T-cell (primary cell): ENCODE measurements at regions not wholly inside any gene's neighbourhood (a gene's known extent, or its start where the extent isn't known, plus 50 kb on each side); places are given as distances from the start of the nearest gene placed in this dataset.
"Not testable (repeated sequence)": the region's sequence is repeated elsewhere in the genome, so short reads cannot be mapped to it uniquely, and the experiment has no call there.

Source experiments
- ATAC-seq, 4 experiments: fragments of 200-7000 bp in 3 of 4; fragments of 150-1000 bp in 1 of 4; cut with Tn5 transposase; replicated peaks in 1 of 4; 1 replicate in 3 of 4; 2 replicates in 1 of 4; pipeline ENCODE4 v1.10.0; 2021; ENCODE audit warnings: moderate library complexity in 3 of 4, mild to moderate bottlenecking in 2 of 4, moderate number of reproducible peaks in 1 of 4
- CTCF ChIA-PET, 2 donors: fragments of 300-600 bp; sonication (Branson Sonifier 250); formaldehyde crosslinking; loops; one replicate each; lab custom pipeline; 2022; ENCODE audit warnings: antibody characterized with exemption in 2 of 2; lab: Charles Lee
- POLR2A ChIA-PET, 2 donors: fragments of 300-600 bp; sonication (Branson Sonifier 250); formaldehyde crosslinking; loops; one replicate each; lab custom pipeline; 2022; ENCODE audit warnings: antibody characterized with exemption in 2 of 2; lab: Charles Lee
- DNase-seq, 35 experiments: peaks; one replicate each; pipeline versions ENCODE4 v3.0.0 to v3.0.0-alpha.2; 2013 to 2023
- H3K27ac ChIP-seq: one replicate; pipeline ENCODE4 v1.5.1; 2013; ENCODE audit warnings: low read length
- H3K27me3 ChIP-seq, 2 experiments: replicated peaks in 1 of 2; 1 replicate in 1 of 2; 2 replicates in 1 of 2; pipeline versions ENCODE4 v1.6.1 to v1.7.0; 2013; ENCODE audit warnings: low read length in 1 of 2, mixed read lengths in 1 of 2; ENCODE audit not compliant: control insufficient read depth in 2 of 2, insufficient read depth in 2 of 2; ENCODE audit errors: extremely low read depth in 1 of 2
- H3K36me3 ChIP-seq, 2 donors: 1 replicate in 1 of 2; 2 replicates in 1 of 2; pipeline versions ENCODE4 v1.6.1 to v1.7.0; 2013; ENCODE audit warnings: low read length in 1 of 2; ENCODE audit not compliant: control insufficient read depth in 2 of 2, insufficient read depth in 1 of 2; ENCODE audit errors: extremely low read depth in 1 of 2
- H3K4me1 ChIP-seq, 2 experiments: 1 replicate in 1 of 2; 2 replicates in 1 of 2; pipeline versions ENCODE4 v1.6.1 to v1.7.0; 2013; ENCODE audit warnings: low read length in 2 of 2, mixed read lengths in 1 of 2; ENCODE audit not compliant: insufficient read depth in 2 of 2, control insufficient read depth in 1 of 2; ENCODE audit errors: extremely low read depth in 1 of 2
- H3K4me3 ChIP-seq, 2 donors: 1 replicate in 1 of 2; 2 replicates in 1 of 2; pipeline versions ENCODE4 v1.5.1 to v1.7.0; 2013; ENCODE audit warnings: mild to moderate bottlenecking in 2 of 2, low read length in 1 of 2, moderate library complexity in 1 of 2; ENCODE audit not compliant: control insufficient read depth in 1 of 2; ENCODE audit errors: extremely low read depth in 1 of 2
- H3K9me3 ChIP-seq: 2 replicates; pipeline ENCODE4 v1.7.0; 2013
- H3K27ac Mint-ChIP-seq, 2 donors: one replicate each; pipeline ENCODE4 v1.8.0; 2020 to 2021; ENCODE audit warnings: mild to moderate bottlenecking in 2 of 2, mixed read lengths in 2 of 2
- H3K27me3 Mint-ChIP-seq, 2 donors: one replicate each; pipeline ENCODE4 v1.8.0; 2021 to 2022; ENCODE audit warnings: mixed read lengths in 2 of 2
- H3K36me3 Mint-ChIP-seq: one replicate; pipeline ENCODE4 v1.8.0; 2021; ENCODE audit warnings: mixed read lengths
- H3K4me1 Mint-ChIP-seq, 3 donors: one replicate each; pipeline ENCODE4 v1.8.0; 2020 to 2022; ENCODE audit warnings: mixed read lengths in 3 of 3, mild to moderate bottlenecking in 1 of 3
- H3K4me3 Mint-ChIP-seq, 3 donors: one replicate each; pipeline ENCODE4 v1.8.0; 2020 to 2022; ENCODE audit warnings: mild to moderate bottlenecking in 3 of 3, mixed read lengths in 3 of 3, moderate library complexity in 3 of 3
- H3K9me3 Mint-ChIP-seq, 3 donors: one replicate each; pipeline ENCODE4 v1.8.0; 2020 to 2022; ENCODE audit warnings: mixed read lengths in 3 of 3
- WGBS: methylation state at CpG from one replicate; pipeline ENCODE4 v1.1.5; 2013; ENCODE audit warnings: missing lambda C conversion rate; ENCODE audit not compliant: insufficient coverage; 5-methylcytosine and 5-hydroxymethylcytosine counted together

DNA sequence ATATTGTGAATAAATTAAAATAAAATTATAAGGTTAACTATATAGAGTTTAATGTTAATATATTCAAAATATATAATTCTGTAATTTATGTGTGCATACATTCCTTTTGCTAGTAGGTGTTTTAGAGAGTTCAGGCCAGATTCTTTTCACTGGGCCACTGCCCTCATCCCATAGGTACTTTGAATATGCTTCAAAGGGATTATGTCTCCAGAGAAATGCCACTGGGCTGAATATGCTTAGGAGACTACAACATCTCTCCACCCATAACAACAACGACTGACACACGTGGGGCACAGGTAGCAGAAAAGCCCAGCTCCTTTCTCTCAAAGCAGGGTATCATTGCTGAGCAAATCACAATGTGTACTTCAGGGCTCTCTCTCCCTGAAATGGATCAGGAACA is 290.9 kb upstream of the TACR3 start:
- Histone ChIP-seq H3K9me3 (no peaks in the 10 kb centered on the region), H3K36me3 (no peaks in the 10 kb centered on the region), H3K27ac (no peak overlapping the region), H3K27me3 (no peaks in the 10 kb centered on the region), H3K4me3 (no peak overlapping the region), H3K4me1 (no peaks in the 10 kb centered on the region)
- no peaks in the 10 kb centered on the region for H3K36me3 Mint-ChIP-seq
- H3K27me3 Mint-ChIP-seq: no peaks in the 10 kb centered on the region
- H3K9me3 Mint-ChIP-seq: peaks cover 0 to 10% (median 0%) of the 10 kb centered on the region in 3 donors
- 61% methylated on average over 2 of the region's 2 CpGs for WGBS
- no peak overlapping the region for H3K27ac Mint-ChIP-seq
- ChIA-PET POLR2A (no interaction called here), CTCF (no interaction called here)
- no peaks in the 10 kb centered on the region for H3K4me1 Mint-ChIP-seq
- DNase-seq (no peak), ATAC-seq (no peak)
- no peak overlapping the region for H3K4me3 Mint-ChIP-seq

DNA sequence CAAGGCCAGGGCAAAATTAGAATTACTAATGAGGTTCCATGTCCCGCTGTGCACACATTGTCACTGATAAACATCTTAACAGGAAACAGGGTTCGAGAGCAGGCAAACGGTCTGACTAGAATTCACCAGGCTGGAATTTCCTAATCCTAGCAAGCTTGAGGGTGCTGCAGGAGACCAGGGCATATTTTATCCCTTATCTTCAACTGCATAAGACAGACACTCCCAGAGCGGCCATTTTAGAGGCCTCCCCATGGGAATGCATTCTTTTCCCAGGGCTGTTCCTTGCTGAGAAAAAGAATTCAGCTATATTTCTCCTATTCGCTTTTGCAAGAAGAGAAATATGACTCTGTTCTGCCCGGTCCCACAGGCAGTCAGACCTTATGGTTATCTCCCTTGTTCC is 282.5 kb upstream of the TACR3 start:
- H3K9me3 ChIP-seq, H3K27ac ChIP-seq, H3K4me3 Mint-ChIP-seq, DNase-seq, H3K27me3 Mint-ChIP-seq, POLR2A ChIA-PET, ATAC-seq, H3K4me3 ChIP-seq, H3K36me3 ChIP-seq, CTCF ChIA-PET, H3K36me3 Mint-ChIP-seq, H3K4me1 ChIP-seq, H3K27ac Mint-ChIP-seq, H3K4me1 Mint-ChIP-seq, H3K27me3 ChIP-seq: not testable (repeated sequence)
- 72% methylated on average over 4 of the region's 6 CpGs for WGBS
- peaks cover 16 to 44% (median 22%) of the 10 kb centered on the region in 3 donors for H3K9me3 Mint-ChIP-seq

- Histone ChIP-seq H3K9me3 (peaks cover 2% of the 10 kb centered on the region), H3K36me3 (no peaks in the 10 kb centered on the region), H3K27ac (no peak overlapping the region), H3K4me1 (no peaks in the 10 kb centered on the region), H3K27me3 (no peaks in the 10 kb centered on the region), H3K4me3 (no peak overlapping the region)
- WGBS: 81% methylated on average over 3 of the region's 3 CpGs
- Mint-ChIP-seq H3K4me1 (no peaks in the 10 kb centered on the region), H3K27me3 (no peaks in the 10 kb centered on the region), H3K4me3 (no peak overlapping the region), H3K36me3 (no peaks in the 10 kb centered on the region), H3K9me3 (peaks cover 8 to 33% (median 18%) of the 10 kb centered on the region in 3 donors), H3K27ac (no peak overlapping the region)
- DNase-seq (no peak), ATAC-seq (no peak)
- ChIA-PET POLR2A (interaction anchor here in 1 of 2 donors (0.5 kb wide), 1 partner anchor 849 kb away, joined by 5 read pairs; no protein-coding TSS in a partner anchor), CTCF (no interaction called here)
Measured at GRCh38 chr4:103998756-103999155, 279.0 kb upstream of the TACR3 start.

- Mint-ChIP-seq H3K36me3 (no peaks in the 10 kb centered on the region), H3K4me1 (no peaks in the 10 kb centered on the region), H3K27me3 (no peaks in the 10 kb centered on the region), H3K4me3 (no peak overlapping the region), H3K9me3 (peaks cover 4 to 26% (median 11%) of the 10 kb centered on the region in 3 donors), H3K27ac (no peak overlapping the region)
- H3K27ac ChIP-seq: no peak overlapping the region
- ChIA-PET POLR2A (no interaction called here), CTCF (no interaction called here)
- H3K27me3 ChIP-seq: no peaks in the 10 kb centered on the region
- H3K4me1 ChIP-seq: no peaks in the 10 kb centered on the region
- no peak for DNase-seq
- peaks cover 2% of the 10 kb centered on the region for H3K9me3 ChIP-seq
- H3K4me3 ChIP-seq: no peak overlapping the region
- ATAC-seq: no peak
- no CpG with 5 or more reads among the region's 2 CpGs for WGBS
- H3K36me3 ChIP-seq: no peaks in the 10 kb centered on the region
Measured at GRCh38 chr4:103996637-103997036, 276.9 kb upstream of the TACR3 start.

GRCh38 chr4:103996064-103996463 is 276.3 kb upstream of the TACR3 start:
- Mint-ChIP-seq H3K9me3 (peaks cover 8 to 28% (median 14%) of the 10 kb centered on the region in 3 donors), H3K36me3 (no peaks in the 10 kb centered on the region), H3K4me3 (no peak overlapping the region), H3K27ac (no peak overlapping the region), H3K27me3 (no peaks in the 10 kb centered on the region), H3K4me1 (no peaks in the 10 kb centered on the region)
- WGBS: no CpG with 5 or more reads among the region's 2 CpGs
- Histone ChIP-seq H3K27ac (no peak overlapping the region), H3K9me3 (peaks cover 2% of the 10 kb centered on the region), H3K4me3 (no peak overlapping the region), H3K27me3 (no peaks in the 10 kb centered on the region), H3K4me1 (no peaks in the 10 kb centered on the region), H3K36me3 (no peaks in the 10 kb centered on the region)
- POLR2A ChIA-PET: no interaction called here
- ATAC-seq (no peak), DNase-seq (no peak)
- CTCF ChIA-PET: no interaction called here

DNA sequence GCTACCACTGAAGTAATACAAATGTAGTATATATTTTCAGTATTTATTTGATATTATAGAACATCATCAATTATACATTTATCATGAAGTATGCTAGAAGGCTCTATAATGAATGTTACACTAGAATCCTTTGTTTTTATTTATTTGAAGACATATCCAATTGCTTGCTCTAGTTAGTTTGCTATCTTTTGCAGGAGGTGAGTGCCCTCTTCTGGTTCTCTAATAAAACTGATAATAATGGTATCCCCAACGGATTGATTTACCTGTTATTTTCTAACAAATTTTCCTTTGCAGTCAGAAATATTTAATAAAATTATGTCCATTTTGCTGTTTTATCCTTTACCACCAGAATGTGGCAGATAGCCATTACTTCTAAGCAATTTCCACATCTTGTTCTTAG is 274.3 kb upstream of the TACR3 start:
- Mint-ChIP-seq H3K9me3 (peaks cover 11 to 28% (median 15%) of the 10 kb centered on the region in 3 donors), H3K27me3 (no peaks in the 10 kb centered on the region), H3K27ac (no peak overlapping the region), H3K4me3 (no peak overlapping the region), H3K36me3 (no peaks in the 10 kb centered on the region), H3K4me1 (no peaks in the 10 kb centered on the region)
- CTCF ChIA-PET: no interaction called here
- H3K27me3 ChIP-seq: no peaks in the 10 kb centered on the region
- peaks cover 2% of the 10 kb centered on the region for H3K9me3 ChIP-seq
- H3K36me3 ChIP-seq: no peaks in the 10 kb centered on the region
- POLR2A ChIA-PET: no interaction called here
- H3K4me1 ChIP-seq: no peaks in the 10 kb centered on the region
- WGBS: no CpG with 5 or more reads among the region's 1 CpG
- DNase-seq: no peak
- no peak overlapping the region for H3K4me3 ChIP-seq
- no peak overlapping the region for H3K27ac ChIP-seq
- ATAC-seq: no peak

- Mint-ChIP-seq H3K4me1 (no peaks in the 10 kb centered on the region), H3K9me3 (peaks cover 4 to 14% (median 6%) of the 10 kb centered on the region in 3 donors), H3K36me3 (no peaks in the 10 kb centered on the region), H3K27ac (no peak overlapping the region), H3K27me3 (no peaks in the 10 kb centered on the region), H3K4me3 (no peak overlapping the region)
- Histone ChIP-seq H3K27ac (no peak overlapping the region), H3K27me3 (no peaks in the 10 kb centered on the region), H3K36me3 (no peaks in the 10 kb centered on the region), H3K9me3 (no peaks in the 10 kb centered on the region), H3K4me3 (no peak overlapping the region), H3K4me1 (no peaks in the 10 kb centered on the region)
- DNase-seq (no peak), ATAC-seq (no peak)
- CTCF ChIA-PET: no interaction called here
- POLR2A ChIA-PET: no interaction called here
Measured at GRCh38 chr4:103982454-103982853, 262.7 kb upstream of the TACR3 start.
